HS-27A (cell line): ENCODE measurements at regions not wholly inside any gene's neighbourhood (a gene's known extent, or its start where the extent isn't known, plus 50 kb on each side); places are given as distances from the start of the nearest gene placed in this dataset.
"Not testable (repeated sequence)": the region's sequence is repeated elsewhere in the genome, so short reads cannot be mapped to it uniquely, and the experiment has no call there.

Experiments used
- DNase-seq: peaks from one replicate; pipeline ENCODE4 v3.0.0-alpha.2; 2012; ENCODE audit warnings: low read depth, missing footprints

GRCh38 chr4:130008461-130008860, 912.5 kb downstream of the C4orf33 start:
- no peak for DNase-seq

- DNase-seq, result not testable (repeated sequence)
Observed at GRCh38 chr4:130012806-130013205, 916.9 kb downstream of the C4orf33 start.

DNA sequence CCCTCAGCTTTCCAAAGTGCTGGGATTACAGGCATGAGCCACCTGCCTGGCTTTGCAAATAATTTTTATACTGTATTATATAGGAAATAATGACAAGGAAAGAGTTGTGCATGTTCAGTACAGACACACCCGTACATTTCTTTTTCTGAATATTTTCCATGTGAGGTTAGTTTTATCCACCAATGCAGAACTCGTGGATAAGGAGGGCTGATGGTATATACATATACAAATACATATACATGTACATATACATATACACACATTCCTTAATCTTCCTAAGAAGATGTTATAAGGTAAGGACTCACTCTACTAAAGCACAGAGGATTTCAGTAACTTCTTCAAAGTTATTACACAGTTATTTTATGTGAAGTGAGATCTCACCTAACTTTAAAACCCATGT, 925.8 kb downstream of the C4orf33 start:
- DNase-seq, result no peak

GRCh38 chr4:130023088-130023487, 927.1 kb downstream of the C4orf33 start:
- no peak for DNase-seq

DNA sequence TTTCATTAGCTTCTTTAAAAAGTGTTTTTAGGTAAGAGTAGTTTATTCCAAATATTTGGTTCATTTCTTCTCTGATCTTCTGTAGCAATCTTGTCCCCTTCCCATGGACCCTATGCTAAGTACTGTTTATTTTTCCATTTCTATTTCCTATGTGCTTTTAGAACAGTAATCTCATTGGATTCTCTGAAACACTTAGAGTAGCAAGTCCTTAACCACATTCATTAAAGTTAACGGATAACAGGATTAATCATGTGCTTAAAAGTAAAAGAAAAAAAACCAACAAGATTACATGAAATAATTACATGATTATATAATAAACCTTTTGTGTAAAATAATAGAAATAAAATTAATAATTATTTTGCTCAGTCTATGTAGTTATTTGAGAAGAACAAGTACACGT, 929.7 kb downstream of the C4orf33 start:
- DNase-seq, result no peak

- no peak for DNase-seq
Observed at GRCh38 chr4:130026185-130026584, 930.2 kb downstream of the C4orf33 start.

- no peak for DNase-seq
Observed at GRCh38 chr4:130027973-130028372, 932.0 kb downstream of the C4orf33 start.

DNA sequence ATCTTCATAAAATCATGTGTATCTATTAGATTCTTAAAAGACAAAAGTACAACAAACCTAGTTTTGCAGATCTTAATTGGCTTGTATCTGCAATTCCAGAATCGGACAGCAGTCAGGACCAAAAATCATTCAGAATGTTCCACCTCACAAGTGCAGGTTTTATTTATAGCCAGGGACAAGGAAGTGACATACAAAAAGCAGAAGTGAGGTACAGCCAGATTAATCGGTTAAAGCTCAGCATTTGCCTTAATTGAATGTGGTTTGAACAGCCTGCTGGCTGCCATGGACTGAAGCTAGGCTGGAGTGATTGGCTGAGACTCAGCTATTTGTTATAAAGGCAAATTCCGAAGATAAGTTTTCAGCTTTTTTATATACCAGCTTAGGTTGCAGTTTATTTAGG, 932.6 kb downstream of the C4orf33 start:
- no peak for DNase-seq

DNA sequence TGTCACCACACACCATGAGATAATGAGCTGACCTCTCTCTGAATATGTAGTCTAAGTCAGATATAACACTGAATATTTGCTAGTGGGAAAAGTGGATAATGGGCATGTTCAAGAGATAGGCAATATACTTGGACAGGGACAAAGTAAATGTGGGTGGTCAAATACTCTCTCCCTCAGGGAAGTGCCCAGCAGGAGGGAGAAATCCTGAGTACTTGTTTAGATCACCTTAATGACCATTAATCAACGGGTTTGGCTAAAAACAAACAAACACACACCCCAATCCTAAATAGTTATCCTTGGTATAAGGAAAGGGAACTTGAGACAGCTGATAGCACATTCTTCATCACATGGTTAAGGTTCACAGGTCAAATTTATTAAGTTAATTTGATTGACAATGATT, 933.5 kb downstream of the C4orf33 start:
- no peak for DNase-seq

GRCh38 chr4:130031858-130032257, 935.9 kb downstream of the C4orf33 start:
- no peak for DNase-seq

- DNase-seq, result not testable (repeated sequence)
Observed at GRCh38 chr4:130033657-130034056, 937.7 kb downstream of the C4orf33 start.

DNA sequence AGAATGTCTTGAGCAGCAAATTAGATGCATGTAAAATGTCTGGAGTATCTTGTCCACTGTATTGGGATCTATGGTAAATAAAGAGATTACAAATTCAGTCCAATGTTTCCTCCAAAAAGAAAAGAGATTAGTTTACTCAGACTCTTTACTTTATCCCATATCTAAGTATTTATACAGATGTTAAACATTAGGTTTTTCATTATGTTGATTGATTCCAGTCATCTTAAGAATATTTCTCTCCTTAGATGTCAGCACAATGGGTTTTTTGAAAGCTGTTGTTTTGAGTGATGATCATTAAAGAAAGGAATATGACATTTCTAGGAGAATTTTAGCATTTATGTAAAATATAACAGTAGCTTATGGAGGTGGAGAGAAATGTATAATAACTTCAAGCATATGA, 938.9 kb downstream of the C4orf33 start:
- no peak for DNase-seq

GRCh38 chr4:130035391-130035790, 939.4 kb downstream of the C4orf33 start:
- DNase-seq, result no peak

DNA sequence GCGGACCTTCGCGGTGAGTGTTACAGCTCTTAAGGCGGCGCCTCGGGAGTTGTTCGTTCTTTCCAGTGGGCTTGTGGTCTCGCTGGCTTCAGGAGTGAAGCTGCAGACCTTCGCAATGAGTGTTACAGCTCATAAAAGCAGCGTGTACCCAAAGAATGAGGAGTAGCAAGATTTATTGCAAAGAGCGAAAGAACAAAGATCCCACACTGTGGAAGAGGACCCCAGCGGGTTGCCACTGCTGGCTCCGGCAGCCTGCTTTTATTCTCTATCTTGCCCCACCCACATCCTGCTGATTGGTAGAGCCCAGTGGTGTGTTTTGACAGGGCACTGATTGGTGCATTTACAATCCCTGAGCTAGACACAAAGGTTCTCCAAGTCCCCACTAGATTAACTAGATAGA, 941.9 kb downstream of the C4orf33 start:
- DNase-seq, result not testable (repeated sequence)

DNA sequence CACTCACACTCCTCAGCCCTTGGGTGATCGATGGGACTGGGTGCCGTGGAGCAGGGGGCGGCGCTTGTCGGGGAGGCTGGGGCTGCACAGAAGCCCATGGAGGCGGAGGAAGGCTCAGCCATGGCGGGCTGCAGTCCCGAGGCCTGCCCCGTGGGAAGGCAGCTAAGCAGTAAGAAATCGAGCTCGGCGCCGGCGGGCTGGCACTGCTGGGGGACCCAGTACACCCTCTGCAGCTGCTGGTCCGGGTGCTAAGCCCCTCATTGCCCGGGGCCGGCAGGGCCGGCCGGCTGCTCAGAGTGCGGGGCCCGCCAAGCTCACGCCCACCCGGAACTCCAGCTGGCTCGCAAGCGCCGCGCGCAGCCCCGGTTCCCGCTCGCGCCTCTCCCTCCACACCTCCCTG, 942.6 kb downstream of the C4orf33 start:
- DNase-seq, result not testable (repeated sequence)

- DNase-seq, result no peak
Observed at GRCh38 chr4:130043732-130044160, 947.8 kb downstream of the C4orf33 start.

- no peak for DNase-seq
Observed at GRCh38 chr4:130044788-130045531, 949.0 kb downstream of the C4orf33 start.

DNA sequence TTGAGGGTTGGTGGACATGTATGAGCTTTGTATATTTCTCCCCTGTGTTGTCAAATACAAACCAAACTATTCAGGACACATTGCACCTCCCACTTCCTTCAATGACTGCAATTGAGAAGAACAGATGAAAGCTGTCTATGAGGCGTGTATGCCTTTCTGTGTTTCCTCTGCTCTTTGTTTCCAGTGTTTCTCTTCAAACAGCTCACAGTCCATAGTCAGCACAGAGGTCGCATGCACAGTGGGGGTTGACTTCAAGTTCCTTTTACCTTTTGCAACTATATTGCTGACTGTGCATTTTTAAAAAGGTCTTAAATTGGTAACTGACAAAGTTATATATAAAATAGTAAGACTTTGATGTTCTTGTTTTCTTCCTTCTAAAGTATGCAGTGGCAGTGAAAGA, 957.8 kb downstream of the C4orf33 start:
- no peak for DNase-seq

- DNase-seq, result no peak
Observed at GRCh38 chr4:130054908-130055307, 959.0 kb downstream of the C4orf33 start.

GRCh38 chr4:130056286-130056685, 960.3 kb downstream of the C4orf33 start:
- no peak for DNase-seq

DNA sequence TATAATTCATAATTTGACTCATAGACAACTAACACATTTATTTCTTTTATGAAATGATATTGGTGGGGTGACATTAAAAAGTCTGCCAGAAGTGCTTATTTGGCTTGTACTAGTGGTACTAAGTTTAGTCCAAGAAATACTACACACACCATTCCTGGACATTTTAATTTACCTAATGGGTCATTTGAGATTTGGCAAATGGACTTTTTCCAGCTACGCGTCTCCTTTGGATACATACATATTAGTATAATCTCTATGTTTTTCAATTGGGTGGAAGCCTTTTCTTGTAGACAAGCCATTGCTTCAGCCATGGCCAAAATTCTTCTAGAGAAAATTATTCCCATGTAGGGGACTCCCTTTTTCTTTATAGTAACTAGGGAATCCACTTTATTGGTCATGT, 968.5 kb downstream of the C4orf33 start:
- DNase-seq, result no peak

- no peak for DNase-seq
Observed at GRCh38 chr4:130067419-130067818, 971.5 kb downstream of the C4orf33 start.

DNA sequence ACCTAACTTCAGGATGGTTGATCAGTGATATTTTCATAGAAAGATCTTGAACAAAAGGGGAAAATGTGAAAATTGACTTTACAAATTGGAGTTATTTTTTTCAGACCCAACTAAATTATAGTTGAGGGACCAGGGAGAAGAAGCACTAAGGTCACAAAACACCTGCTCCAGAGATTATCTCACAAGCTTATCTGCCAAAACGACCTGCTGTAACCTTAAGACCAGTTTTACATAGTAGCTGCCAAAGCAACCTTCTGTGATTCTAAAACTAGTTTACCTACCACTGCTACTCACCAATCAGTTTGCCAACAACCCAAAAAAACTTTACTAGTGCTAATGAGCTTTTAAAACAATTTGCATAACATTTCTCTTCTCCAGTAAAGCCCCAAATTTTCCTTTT, 972.1 kb downstream of the C4orf33 start:
- no peak for DNase-seq

GRCh38 chr4:130071746-130072145, 975.8 kb downstream of the C4orf33 start:
- no peak for DNase-seq
